ENCODE measurements at regions not wholly inside any gene's neighbourhood (a gene's known extent, or its start where the extent isn't known, plus 50 kb on each side); places are given as distances from the start of the nearest gene placed in this dataset.

- ChIA-PET POLR2A (no interaction called here), CTCF (no interaction called here)
Measured at GRCh38 chr9:87428659-87429058, 69.0 kb upstream of the DAPK1 start.

GRCh38 chr9:87431837-87432236 is 65.8 kb upstream of the DAPK1 start:
- ChIA-PET CTCF (no interaction called here), POLR2A (no interaction called here)

GRCh38 chr9:87433853-87434252 is 63.8 kb upstream of the DAPK1 start:
- ChIA-PET POLR2A (no interaction called here), CTCF (no interaction called here)

DNA sequence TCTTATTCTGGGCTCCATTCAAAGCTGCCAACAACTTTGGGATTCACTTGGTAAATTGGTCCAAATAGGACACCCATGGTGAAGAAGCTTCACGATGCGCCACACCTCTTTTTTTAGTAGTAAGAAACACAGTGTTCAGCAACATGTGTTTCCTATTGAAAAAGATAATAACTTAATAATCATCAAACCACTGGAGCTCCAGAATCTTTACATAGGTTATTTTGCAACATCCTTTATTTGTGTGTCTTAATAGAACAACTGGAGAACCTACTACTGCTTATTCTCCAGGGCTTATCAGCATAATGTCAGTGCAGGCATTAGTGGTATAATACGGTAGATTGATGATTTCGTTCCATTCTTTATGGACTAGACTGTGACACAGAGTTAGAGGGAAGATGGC is 63.3 kb upstream of the DAPK1 start:
- ChIA-PET CTCF (no interaction called here), POLR2A (no interaction called here)

- ChIA-PET CTCF (no interaction called here), POLR2A (no interaction called here)
Measured at GRCh38 chr9:87435189-87435880, 62.3 kb upstream of the DAPK1 start.

GRCh38 chr9:87436716-87437115 is 61.0 kb upstream of the DAPK1 start:
- CTCF ChIA-PET = no interaction called here

DNA sequence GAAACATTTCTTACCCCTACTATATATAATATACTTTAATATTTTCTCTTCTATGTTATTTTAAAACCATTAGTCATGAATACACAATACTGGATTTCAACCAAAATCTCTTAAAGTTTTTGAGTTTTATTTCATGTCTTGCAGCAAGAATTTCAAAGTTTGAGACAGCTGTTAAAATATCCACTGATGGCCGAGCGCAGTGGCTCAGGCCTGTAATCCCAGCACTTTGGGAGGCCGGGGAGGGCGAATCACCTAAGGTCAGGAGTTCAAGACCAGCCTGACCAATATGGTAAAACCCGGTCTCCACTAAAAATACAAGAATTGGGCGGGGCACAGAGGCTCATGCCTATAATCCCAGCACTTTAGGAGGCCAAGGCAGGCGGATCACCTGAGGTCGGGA is 59.7 kb upstream of the DAPK1 start:
- POLR2A ChIA-PET = no interaction called here
- CTCF ChIA-PET = no interaction called here

More at GRCh38 chr9:87436716-87437115, 61.0 kb upstream of the DAPK1 start:
- POLR2A ChIA-PET = no interaction called here

- POLR2A ChIA-PET = no interaction called here
Measured at GRCh38 chr9:87441251-87441650, 56.4 kb upstream of the DAPK1 start.

DNA sequence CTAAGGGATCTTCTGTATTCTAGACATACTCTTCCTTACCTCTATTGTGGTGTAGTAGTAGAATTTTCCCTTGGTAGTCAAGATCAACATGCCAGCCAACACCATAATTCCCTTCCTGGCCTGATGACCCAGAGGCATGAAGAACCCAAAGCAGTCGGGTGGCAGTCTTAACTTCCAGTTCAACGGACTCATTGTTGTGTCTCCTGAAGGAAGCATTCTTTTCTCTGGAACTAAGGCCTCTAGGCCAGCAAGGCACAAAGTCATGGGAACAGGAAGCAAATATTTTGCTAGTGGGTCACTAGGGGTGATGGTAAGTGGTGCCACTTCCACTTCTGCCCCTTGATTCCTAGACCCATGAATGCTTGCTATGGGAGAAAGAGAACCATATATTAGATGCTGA is 55.2 kb upstream of the DAPK1 start:
- CTCF ChIA-PET = no interaction called here

More at GRCh38 chr9:87441251-87441650, 56.4 kb upstream of the DAPK1 start:
- CTCF ChIA-PET = no interaction called here

GRCh38 chr9:87443006-87443405 is 54.7 kb upstream of the DAPK1 start:
- POLR2A ChIA-PET = no interaction called here
- CTCF ChIA-PET = no interaction called here

More for the DNA sequence above, 55.2 kb upstream of the DAPK1 start:
- POLR2A ChIA-PET = no interaction called here

GRCh38 chr9:87443461-87443860 is 54.2 kb upstream of the DAPK1 start:
- POLR2A ChIA-PET = no interaction called here
- CTCF ChIA-PET = no interaction called here

DNA sequence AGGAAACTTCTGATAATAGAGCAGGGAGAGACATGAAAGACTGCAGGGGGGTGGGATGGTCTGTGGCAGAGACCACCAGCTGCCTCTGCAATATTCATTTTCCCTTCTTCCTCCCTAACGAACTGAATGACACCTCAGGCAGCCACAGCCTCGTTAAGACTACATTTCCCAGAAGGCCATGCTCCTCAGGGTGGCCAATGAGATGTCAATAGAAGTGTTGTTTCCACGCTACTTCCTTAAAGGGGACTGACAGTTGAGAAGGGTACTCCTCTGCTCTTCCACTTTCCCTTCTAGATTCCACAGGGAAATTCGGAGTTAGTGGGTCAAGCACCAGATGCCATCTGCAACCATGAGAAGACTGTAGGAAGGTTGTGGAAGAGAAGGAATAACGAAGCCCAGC is 52.0 kb upstream of the DAPK1 start:
- ChIA-PET POLR2A (no interaction called here), CTCF (no interaction called here)

DNA sequence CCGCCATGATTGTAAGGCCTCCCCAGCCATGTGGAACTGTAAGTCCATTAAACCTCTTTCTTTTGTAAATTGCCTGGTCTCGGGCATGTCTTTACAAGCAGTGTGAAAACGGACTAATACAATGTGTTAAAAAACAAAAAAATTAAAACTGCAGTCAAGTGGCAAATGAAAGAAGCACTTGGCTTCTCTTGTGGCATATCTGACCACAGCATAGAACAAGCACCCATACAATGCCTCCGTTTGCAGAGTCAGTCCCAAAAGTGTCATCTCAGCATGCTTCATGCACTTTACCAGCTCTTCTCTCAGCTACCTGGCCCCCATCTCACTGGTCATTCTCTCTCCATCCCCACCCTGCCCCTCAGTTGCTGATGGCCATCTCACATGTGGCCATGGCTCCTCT is 51.1 kb upstream of the DAPK1 start:
- CTCF ChIA-PET = no interaction called here

GRCh38 chr9:87447547-87448432 is 49.9 kb upstream of the DAPK1 start:
- POLR2A ChIA-PET = no interaction called here
- CTCF ChIA-PET = no interaction called here

More for the DNA sequence above, 51.1 kb upstream of the DAPK1 start:
- POLR2A ChIA-PET = no interaction called here
